ENCODE measurements at regions not wholly inside any gene's neighbourhood (a gene's known extent, or its start where the extent isn't known, plus 50 kb on each side); places are given as distances from the start of the nearest gene placed in this dataset.

DNA sequence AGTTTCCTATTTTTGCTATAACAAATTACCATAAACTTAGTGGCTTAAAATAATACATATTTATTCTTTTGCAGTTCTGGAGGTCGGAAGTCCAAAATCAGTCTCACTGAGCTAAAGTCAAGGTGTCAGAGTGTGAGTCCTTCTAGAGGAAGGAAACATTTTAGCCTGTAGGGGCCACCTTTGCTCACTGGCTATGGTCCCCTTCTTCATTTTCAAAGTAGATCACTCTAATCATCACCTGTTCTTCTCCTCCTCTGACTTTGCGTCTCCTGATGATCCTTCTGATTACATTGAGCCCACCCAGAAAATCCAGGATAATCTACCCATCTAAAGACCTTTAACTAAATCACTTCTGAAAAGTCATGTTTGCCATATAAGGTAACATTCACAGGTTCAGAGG, 534.4 kb upstream of the SALL1 start:
- TF ChIP-seq, protein P1, sequence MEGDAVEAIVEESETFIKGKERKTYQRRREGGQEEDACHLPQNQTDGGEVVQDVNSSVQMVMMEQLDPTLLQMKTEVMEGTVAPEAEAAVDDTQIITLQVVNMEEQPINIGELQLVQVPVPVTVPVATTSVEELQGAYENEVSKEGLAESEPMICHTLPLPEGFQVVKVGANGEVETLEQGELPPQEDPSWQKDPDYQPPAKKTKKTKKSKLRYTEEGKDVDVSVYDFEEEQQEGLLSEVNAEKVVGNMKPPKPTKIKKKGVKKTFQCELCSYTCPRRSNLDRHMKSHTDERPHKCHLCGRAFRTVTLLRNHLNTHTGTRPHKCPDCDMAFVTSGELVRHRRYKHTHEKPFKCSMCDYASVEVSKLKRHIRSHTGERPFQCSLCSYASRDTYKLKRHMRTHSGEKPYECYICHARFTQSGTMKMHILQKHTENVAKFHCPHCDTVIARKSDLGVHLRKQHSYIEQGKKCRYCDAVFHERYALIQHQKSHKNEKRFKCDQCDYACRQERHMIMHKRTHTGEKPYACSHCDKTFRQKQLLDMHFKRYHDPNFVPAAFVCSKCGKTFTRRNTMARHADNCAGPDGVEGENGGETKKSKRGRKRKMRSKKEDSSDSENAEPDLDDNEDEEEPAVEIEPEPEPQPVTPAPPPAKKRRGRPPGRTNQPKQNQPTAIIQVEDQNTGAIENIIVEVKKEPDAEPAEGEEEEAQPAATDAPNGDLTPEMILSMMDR (IDR thresholded peaks at IDR 0.05; ENCODE audit: partially characterized antibody, unreplicated experiment): no peak
- Mint-ChIP-seq H3K27me3 (ENCODE audit: unreplicated experiment) (no peaks in the 10 kb centered on the region), H3K4me3 (ENCODE audit: unreplicated experiment) (no peak overlapping the region), H3K4me1 (ENCODE audit: low read depth, unreplicated experiment) (no peaks in the 10 kb centered on the region), H3K9me3 (ENCODE audit: unreplicated experiment) (no peaks in the 10 kb centered on the region), H3K36me3 (ENCODE audit: unreplicated experiment) (no peaks in the 10 kb centered on the region), H3K27ac (ENCODE audit: unreplicated experiment) (no peak overlapping the region)
- no peak for DNase-seq

DNA sequence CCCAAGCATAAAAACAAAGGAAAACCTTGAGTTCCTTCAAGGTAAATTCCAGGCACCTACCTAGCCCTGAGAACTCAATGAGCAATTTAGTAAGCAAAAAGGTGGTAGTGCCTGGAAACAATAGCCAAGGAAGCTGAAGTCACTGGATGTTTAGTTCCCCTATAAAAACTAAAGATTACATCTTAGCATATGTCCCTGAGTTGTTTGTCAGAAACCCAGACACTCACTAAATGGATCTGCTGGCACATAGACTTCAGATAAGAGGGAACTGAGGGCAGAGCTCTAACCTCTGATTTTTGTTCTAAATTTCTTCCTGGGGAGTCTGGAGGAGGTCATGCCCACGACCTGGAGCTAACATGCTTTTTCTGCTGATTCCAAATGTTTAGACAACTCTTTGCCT, 532.8 kb upstream of the SALL1 start:
- no peaks in the 10 kb centered on the region for H3K4me1 Mint-ChIP-seq (ENCODE audit: low read depth, unreplicated experiment)
- no peaks in the 10 kb centered on the region for H3K27me3 Mint-ChIP-seq (ENCODE audit: unreplicated experiment)
- no peak for DNase-seq
- no peak overlapping the region for H3K27ac Mint-ChIP-seq (ENCODE audit: unreplicated experiment)
- no peak overlapping the region for H3K4me3 Mint-ChIP-seq (ENCODE audit: unreplicated experiment)
- H3K36me3 Mint-ChIP-seq (ENCODE audit: unreplicated experiment): no peaks in the 10 kb centered on the region
- no peaks in the 10 kb centered on the region for H3K9me3 Mint-ChIP-seq (ENCODE audit: unreplicated experiment)
- TF ChIP-seq, protein P1 (IDR thresholded peaks at IDR 0.05; ENCODE audit: partially characterized antibody, unreplicated experiment): no peak

DNA sequence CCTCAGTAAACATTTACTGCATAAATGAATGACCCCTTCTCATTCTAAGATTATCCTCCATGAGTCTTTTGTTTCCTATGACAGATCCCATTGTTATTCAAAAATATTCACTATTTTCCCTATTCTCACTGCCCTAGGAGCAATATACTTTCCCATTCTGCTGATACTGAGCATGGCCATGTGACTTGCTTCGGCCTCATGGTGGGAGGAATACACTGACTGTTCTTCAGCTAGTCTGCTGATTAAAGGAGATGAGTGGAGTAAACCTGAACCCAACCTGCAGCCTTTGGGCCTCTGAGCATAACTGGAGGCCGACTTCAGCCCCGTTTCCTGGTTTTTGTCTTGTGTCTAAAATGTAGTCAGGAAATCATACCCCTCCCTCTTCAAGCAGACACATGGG, 531.8 kb upstream of the SALL1 start:
- Mint-ChIP-seq H3K27ac (ENCODE audit: unreplicated experiment) (no peak overlapping the region), H3K36me3 (ENCODE audit: unreplicated experiment) (no peaks in the 10 kb centered on the region), H3K9me3 (ENCODE audit: unreplicated experiment) (no peaks in the 10 kb centered on the region), H3K27me3 (ENCODE audit: unreplicated experiment) (no peaks in the 10 kb centered on the region), H3K4me3 (ENCODE audit: unreplicated experiment) (no peak overlapping the region), H3K4me1 (ENCODE audit: low read depth, unreplicated experiment) (no peaks in the 10 kb centered on the region)
- DNase-seq: no peak
- TF ChIP-seq, protein P1 (IDR thresholded peaks at IDR 0.05; ENCODE audit: partially characterized antibody, unreplicated experiment): no peak

DNA sequence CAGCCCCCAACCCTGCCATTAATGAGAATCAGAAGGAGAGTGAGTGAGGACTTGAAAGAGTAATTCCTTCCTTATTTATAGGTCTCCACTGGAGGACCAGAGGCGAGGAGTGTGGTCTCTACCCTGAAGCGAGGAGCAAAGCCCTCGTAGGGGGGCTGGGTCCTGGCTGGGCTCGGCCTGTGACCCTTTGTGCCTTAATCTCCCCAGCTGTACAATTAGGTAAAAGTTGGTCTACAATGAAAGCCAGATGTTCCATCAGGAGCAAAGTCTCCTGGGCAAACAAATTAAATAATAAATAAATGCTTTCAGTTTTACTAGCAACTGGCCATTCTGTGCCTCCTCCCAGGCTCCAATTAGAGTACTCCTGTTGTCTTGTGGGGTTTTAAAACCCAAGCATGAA, 523.5 kb upstream of the SALL1 start:
- H3K9me3 Mint-ChIP-seq (ENCODE audit: unreplicated experiment): no peaks in the 10 kb centered on the region
- H3K4me1 Mint-ChIP-seq (ENCODE audit: low read depth, unreplicated experiment): no peaks in the 10 kb centered on the region
- H3K27ac Mint-ChIP-seq (ENCODE audit: unreplicated experiment): no peak overlapping the region
- no peak for DNase-seq
- H3K36me3 Mint-ChIP-seq (ENCODE audit: unreplicated experiment): peaks cover 5% of the 10 kb centered on the region
- no peaks in the 10 kb centered on the region for H3K27me3 Mint-ChIP-seq (ENCODE audit: unreplicated experiment)
- TF ChIP-seq, protein P1 (IDR thresholded peaks at IDR 0.05; ENCODE audit: partially characterized antibody, unreplicated experiment): no peak
- H3K4me3 Mint-ChIP-seq (ENCODE audit: unreplicated experiment): no peak overlapping the region

DNA sequence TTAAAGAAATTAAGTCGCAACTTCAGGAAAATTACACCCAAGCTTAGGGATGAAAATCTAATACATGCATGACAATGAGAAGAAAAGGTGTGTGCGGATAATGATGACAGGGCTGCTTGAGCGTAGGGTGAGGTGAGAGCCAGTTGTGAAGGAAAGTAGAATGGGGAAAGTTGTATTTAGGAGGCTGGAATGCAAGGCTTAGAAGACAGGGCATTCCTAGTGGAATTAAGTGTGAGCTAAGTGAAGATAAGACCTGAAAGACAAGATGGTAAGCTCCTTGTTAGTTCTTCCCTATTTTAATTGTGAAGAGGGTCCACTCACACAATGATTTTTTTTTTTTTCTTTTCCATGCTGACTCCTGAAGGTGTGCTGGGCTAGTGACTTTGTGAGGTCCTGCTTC, 519.5 kb upstream of the SALL1 start:
- Mint-ChIP-seq H3K9me3 (ENCODE audit: unreplicated experiment) (peaks cover 3% of the 10 kb centered on the region), H3K27ac (ENCODE audit: unreplicated experiment) (no peak overlapping the region)

More for the DNA sequence above, 519.5 kb upstream of the SALL1 start:
- Mint-ChIP-seq H3K4me3 (ENCODE audit: unreplicated experiment) (no peak overlapping the region), H3K27me3 (ENCODE audit: unreplicated experiment) (no peaks in the 10 kb centered on the region), H3K4me1 (ENCODE audit: low read depth, unreplicated experiment) (no peaks in the 10 kb centered on the region), H3K36me3 (ENCODE audit: unreplicated experiment) (peaks cover 5% of the 10 kb centered on the region)
- DNase-seq: no peak
- TF ChIP-seq, protein P1 (IDR thresholded peaks at IDR 0.05; ENCODE audit: partially characterized antibody, unreplicated experiment): no peak

Measured in glutamatergic neuron (in vitro differentiated cells).